ENCODE measurements at regions not wholly inside any gene's neighbourhood (a gene's known extent, or its start where the extent isn't known, plus 50 kb on each side); places are given as distances from the start of the nearest gene placed in this dataset.
A peak's percentile ranks its signal among the peaks of the same experiment; 100 is the strongest.

DNA sequence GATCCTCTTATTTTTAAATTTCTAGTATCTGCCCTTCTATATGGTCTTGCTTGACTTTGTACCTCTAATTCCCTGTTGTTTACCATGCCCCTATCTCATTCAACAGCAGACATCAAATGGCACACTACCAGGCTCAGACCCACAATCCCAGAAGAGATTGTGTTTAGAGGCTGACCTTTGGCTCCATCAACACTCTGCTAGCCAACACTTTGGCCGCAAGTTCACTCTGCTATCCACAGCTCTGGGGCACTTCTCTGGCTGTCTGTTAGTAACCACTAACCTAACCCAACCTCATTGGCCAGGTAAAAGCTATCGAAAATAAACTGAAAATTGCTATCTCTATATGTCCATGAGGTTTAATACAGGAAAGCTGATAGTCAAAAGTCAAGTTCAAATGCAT, 646.0 kb upstream of the CCDC54 start:
- DNase-seq (ENCODE audit: low read depth): no peak
- TF ChIP-seq, protein P1, sequence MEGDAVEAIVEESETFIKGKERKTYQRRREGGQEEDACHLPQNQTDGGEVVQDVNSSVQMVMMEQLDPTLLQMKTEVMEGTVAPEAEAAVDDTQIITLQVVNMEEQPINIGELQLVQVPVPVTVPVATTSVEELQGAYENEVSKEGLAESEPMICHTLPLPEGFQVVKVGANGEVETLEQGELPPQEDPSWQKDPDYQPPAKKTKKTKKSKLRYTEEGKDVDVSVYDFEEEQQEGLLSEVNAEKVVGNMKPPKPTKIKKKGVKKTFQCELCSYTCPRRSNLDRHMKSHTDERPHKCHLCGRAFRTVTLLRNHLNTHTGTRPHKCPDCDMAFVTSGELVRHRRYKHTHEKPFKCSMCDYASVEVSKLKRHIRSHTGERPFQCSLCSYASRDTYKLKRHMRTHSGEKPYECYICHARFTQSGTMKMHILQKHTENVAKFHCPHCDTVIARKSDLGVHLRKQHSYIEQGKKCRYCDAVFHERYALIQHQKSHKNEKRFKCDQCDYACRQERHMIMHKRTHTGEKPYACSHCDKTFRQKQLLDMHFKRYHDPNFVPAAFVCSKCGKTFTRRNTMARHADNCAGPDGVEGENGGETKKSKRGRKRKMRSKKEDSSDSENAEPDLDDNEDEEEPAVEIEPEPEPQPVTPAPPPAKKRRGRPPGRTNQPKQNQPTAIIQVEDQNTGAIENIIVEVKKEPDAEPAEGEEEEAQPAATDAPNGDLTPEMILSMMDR (IDR thresholded peaks at IDR 0.05; ENCODE audit: low read depth, low read length, missing control alignments): no peak
- H3K4me3 ChIP-seq (ENCODE audit: low read depth, low read length): no peak overlapping the region
- in situ Hi-C loops (cut with HindIII; ENCODE audit: low sequenced_read_pairs): no loop called here

DNA sequence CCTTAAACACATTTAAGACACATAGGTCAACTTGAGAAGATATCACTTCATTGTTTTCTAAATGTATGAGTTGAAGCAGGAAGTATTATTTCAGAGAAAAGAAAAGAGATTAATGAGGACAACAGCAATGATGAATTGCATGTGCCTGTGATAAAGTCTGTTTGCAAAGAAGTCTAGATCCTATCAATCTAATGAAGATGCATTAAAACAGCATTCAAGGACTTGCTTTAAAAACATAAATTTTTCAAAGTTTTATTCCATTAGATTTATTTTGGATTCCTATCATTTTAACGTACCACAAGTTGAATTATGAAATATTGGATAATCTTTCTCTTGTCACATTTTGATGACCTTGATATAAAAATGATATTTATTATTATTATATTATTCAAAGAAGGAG, 642.5 kb upstream of the CCDC54 start:
- H3K4me3 ChIP-seq (ENCODE audit: low read depth, low read length): no peak overlapping the region
- in situ Hi-C loops (cut with HindIII; ENCODE audit: low sequenced_read_pairs): no loop called here
- TF ChIP-seq, protein P1 (IDR thresholded peaks at IDR 0.05; ENCODE audit: low read depth, low read length, missing control alignments): no peak
- DNase-seq (ENCODE audit: low read depth): no peak

DNA sequence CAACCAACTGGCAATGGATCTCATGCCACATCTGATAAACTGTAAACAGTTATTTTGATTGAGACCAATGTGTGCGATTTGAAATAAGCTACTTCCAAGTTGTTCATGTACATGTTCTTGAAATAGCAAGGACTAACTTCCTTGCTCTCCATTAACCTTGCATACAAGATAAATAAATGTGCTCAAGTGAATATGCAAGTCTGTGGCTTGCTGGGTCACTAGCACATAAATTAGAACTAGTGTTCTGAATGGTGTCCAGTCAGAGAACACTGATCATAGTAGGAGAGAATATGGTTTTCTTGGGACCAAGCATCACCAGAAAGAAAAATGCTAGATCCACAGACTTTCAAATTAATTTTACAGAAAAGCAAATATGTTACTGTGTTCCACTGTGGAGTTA, 640.0 kb upstream of the CCDC54 start:
- in situ Hi-C loops (cut with HindIII; ENCODE audit: low sequenced_read_pairs): no loop called here
- no peak overlapping the region for H3K4me3 ChIP-seq (ENCODE audit: low read depth, low read length)
- TF ChIP-seq, protein P1 (IDR thresholded peaks at IDR 0.05; ENCODE audit: low read depth, low read length, missing control alignments): no peak
- DNase-seq (ENCODE audit: low read depth): no peak

DNA sequence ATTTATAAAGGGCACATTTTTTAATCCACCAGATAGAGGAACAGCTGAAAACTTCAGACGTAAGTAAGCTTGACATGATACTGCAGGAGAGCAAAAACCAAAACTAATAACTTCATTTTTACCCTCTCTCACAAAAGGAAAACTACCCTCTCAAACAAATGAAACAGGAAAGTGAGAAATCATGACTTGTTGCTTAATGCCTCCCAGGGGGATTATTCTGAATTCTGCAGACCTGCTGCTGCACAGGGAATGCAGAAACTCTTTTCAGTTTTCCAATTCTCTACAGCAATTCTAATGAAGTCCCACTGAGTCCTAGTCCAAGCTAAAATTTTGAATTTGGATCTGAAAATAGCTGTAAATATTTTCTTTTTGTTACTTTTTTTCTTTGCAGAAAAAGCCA, 637.1 kb upstream of the CCDC54 start:
- in situ Hi-C loops (cut with HindIII; ENCODE audit: low sequenced_read_pairs): no loop called here
- no peak for DNase-seq (ENCODE audit: low read depth)
- TF ChIP-seq, protein P1 (IDR thresholded peaks at IDR 0.05; ENCODE audit: low read depth, low read length, missing control alignments): no peak
- no peak overlapping the region for H3K4me3 ChIP-seq (ENCODE audit: low read depth, low read length)

DNA sequence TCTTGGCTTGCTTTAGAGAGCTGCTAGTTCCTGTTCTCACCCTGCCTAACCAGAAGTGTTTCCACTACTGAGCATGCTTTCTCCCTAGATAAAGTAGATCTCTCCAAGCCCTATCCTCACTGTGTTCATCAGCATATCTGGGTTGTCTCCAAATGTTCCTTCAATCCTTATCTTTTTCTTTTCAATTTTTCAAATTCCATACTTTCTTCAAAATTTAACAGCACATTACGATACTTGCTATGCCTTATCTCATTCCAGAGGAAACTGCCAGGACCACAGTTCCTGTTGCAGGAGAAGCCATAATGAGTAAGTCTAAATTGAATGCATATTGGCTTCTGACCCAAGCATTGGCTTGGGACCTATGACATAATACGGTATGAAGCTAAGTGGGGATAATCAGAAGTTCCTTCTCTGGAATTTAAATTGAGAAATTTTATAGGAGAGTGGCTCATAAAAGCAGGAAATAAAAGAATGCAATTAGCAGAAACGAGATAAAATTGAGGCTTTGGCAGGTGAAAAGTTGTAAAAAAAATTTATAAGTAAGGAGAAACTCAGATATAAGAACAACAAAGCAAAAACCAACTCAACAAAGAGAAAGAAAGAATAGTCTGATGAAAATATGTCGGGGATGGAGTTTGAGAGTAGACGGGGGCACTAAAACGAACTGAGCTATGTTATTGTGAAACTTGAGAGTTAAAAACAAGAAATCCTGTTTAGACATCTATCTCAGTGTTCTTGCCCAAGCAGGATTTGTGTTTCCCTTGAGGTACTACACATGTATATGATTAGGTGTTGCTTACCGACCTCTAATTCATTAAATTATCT, 631.7 kb upstream of the CCDC54 start:
- in situ Hi-C loops (cut with HindIII; ENCODE audit: low sequenced_read_pairs): no loop called here
- DNase-seq (ENCODE audit: low read depth): peak; percentile 23
- no peak overlapping the region for H3K4me3 ChIP-seq (ENCODE audit: low read depth, low read length)
- TF ChIP-seq, protein P1 (IDR thresholded peaks at IDR 0.05; ENCODE audit: low read depth, low read length, missing control alignments): no peak

DNA sequence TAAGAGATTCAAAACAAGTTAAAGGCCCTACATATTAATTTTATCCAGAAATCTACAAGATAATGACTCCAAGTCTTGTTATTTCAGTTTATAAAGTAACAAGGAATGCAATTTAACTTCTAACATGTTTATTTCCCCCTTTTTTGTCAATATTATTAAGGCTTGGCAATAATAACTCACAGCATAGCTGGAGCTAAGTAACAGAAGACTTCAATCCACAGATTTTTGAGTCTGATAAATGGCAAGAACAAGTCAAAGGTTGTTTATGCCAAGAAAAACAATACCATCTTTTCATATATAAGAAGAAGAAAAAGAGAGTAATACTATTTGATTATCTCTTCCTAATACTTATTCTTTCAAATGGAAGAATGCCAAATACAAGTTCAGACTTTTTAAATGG, 631.0 kb upstream of the CCDC54 start:
- in situ Hi-C loops (cut with HindIII; ENCODE audit: low sequenced_read_pairs): no loop called here
- TF ChIP-seq, protein P1 (IDR thresholded peaks at IDR 0.05; ENCODE audit: low read depth, low read length, missing control alignments): no peak
- no peak overlapping the region for H3K4me3 ChIP-seq (ENCODE audit: low read depth, low read length)
- DNase-seq (ENCODE audit: low read depth): no peak

All from astrocyte of the cerebellum (primary cell).